GM12878 (cell line): ENCODE measurements at regions not wholly inside any gene's neighbourhood (a gene's known extent, or its start where the extent isn't known, plus 50 kb on each side); places are given as distances from the start of the nearest gene placed in this dataset.

Experiments used
- ATAC-seq: fragments of 200-7000 bp; cut with Tn5 transposase; 3 replicates; pipeline ENCODE4 v1.9.1; 2020; ENCODE audit warnings: mild to moderate bottlenecking, moderate library complexity
- BruUV-seq: library from RNA; stranded (reverse); fragments of 400-500 nt; replicated peaks from 2 replicates; lab custom pipeline; 2021; lab: Mats Ljungman, UMichigan
- CTCF ChIA-PET: fragments of 300-600 bp; sonication (Branson Sonifier 250); formaldehyde crosslinking; extraction: SDS; loops from one replicate; lab custom pipeline; 2021; ENCODE audit warnings: inconsistent platforms; lab: Yijun Ruan, JAX
- POLR2A ChIA-PET: fragments of 350-600 bp; formaldehyde crosslinking; extraction: SDS; loops from one replicate; lab custom pipeline; 2021; ENCODE audit warnings: inconsistent platforms; lab: Charles Lee
- RAD21 ChIA-PET: fragments of 300-600 bp; sonication (Branson Sonifier 250); formaldehyde crosslinking; loops from one replicate; lab custom pipeline; 2023; ENCODE audit warnings: antibody characterized with exemption; ENCODE audit not compliant: unreplicated experiment; lab: Charles Lee
- SMC1A ChIA-PET: fragments of 300-600 bp; sonication (Branson Sonifier 250); formaldehyde crosslinking; loops from one replicate; lab custom pipeline; 2023; ENCODE audit not compliant: unreplicated experiment, uncharacterized antibody; lab: Charles Lee
- DNase-seq: peaks from one replicate; pipeline ENCODE4 v3.0.0-alpha.2; 2011; ENCODE audit warnings: low read depth, low spot score
- FAIRE-seq: peaks from 3 replicates; lab custom pipeline; 2011; peaks lifted over from hg19 to GRCh38; lab: Jason Lieb, UNC
- H2AFZ ChIP-seq: 2 replicates; pipeline ENCODE4 v1.6.0; 2011; ENCODE audit warnings: low read depth, low read length, control low read depth; ENCODE audit not compliant: control insufficient read depth
- H3K27ac ChIP-seq: 2 replicates; pipeline ENCODE4 v1.5.1; 2011; ENCODE audit warnings: control low read depth; ENCODE audit not compliant: control insufficient read depth, insufficient read depth
- H3K27me3 ChIP-seq, 2 experiments: replicated peaks in 1 of 2; 2 replicates each; pipeline versions ENCODE4 v1.6.0 to v1.6.1; 2011; ENCODE audit warnings: low read length in 1 of 2; ENCODE audit not compliant: control insufficient read depth in 2 of 2, insufficient read depth in 2 of 2
- H3K36me3 ChIP-seq, 2 experiments: 2 replicates each; pipeline ENCODE4 v1.5.1; 2011; ENCODE audit warnings: low read length in 1 of 2; ENCODE audit not compliant: control insufficient read depth in 2 of 2, insufficient read depth in 2 of 2
- H3K4me1 ChIP-seq: 2 replicates; pipeline ENCODE4 v1.6.1; 2011; ENCODE audit warnings: mild to moderate bottlenecking, low read length, moderate library complexity, mixed read lengths; ENCODE audit not compliant: control insufficient read depth, insufficient read depth
- H3K4me2 ChIP-seq: 2 replicates; pipeline ENCODE4 v1.6.0; 2011; ENCODE audit warnings: control low read depth; ENCODE audit not compliant: control insufficient read depth, insufficient read depth
- H3K4me3 ChIP-seq: fragments of 200-600 bp; sonication (generic); 2 replicates; pipeline ENCODE4 v1.5.1; 2016
- H3K79me2 ChIP-seq: 2 replicates; pipeline ENCODE4 v1.6.0; 2011; ENCODE audit warnings: low read length; ENCODE audit not compliant: control insufficient read depth, insufficient read depth
- H3K9ac ChIP-seq: 2 replicates; pipeline ENCODE4 v1.8.0; 2011; ENCODE audit warnings: low read length, control low read depth, mixed read lengths; ENCODE audit not compliant: control insufficient read depth, insufficient read depth
- H3K9me3 ChIP-seq: replicated peaks from 3 replicates; pipeline ENCODE4 v1.5.1; 2011; ENCODE audit warnings: mild to moderate bottlenecking, low read length; ENCODE audit not compliant: control insufficient read depth, insufficient read depth
- H4K20me1 ChIP-seq: 2 replicates; pipeline ENCODE4 v1.6.0; 2011; ENCODE audit not compliant: control insufficient read depth, insufficient read depth
- ATF7 ChIP-seq: fragments of 450-650 bp; IDR thresholded peaks from 2 replicates; pipeline ENCODE4 v1.6.1; 2016; ENCODE audit warnings: low read depth, mild to moderate bottlenecking
- CEBPB ChIP-seq, 2 experiments: fragments of 150-350 bp in 1 of 2; IDR thresholded peaks; 2 replicates each; pipeline ENCODE4 v1.6.1; 2012 to 2014; ENCODE audit warnings: low read depth in 2 of 2, low read length in 2 of 2, borderline replicate concordance in 1 of 2, inconsistent platforms in 1 of 2
- ESRRA ChIP-seq: IDR thresholded peaks from 2 replicates; pipeline ENCODE4 v1.6.1; 2012; ENCODE audit warnings: mild to moderate bottlenecking, low read length, improper control_type of control experiment
- ETV6 ChIP-seq, 2 experiments: fragments of 450-650 bp in 1 of 2; IDR thresholded peaks in 1 of 2; conservative IDR thresholded peaks in 1 of 2; 2 replicates each; pipeline ENCODE4 v1.6.1; 2014; ENCODE audit warnings: antibody characterized with exemption in 1 of 2, borderline replicate concordance in 1 of 2, low read depth in 1 of 2, mild to moderate bottlenecking in 1 of 2, moderate library complexity in 1 of 2
- IKZF1 ChIP-seq: fragments of 450-650 bp; conservative IDR thresholded peaks from 2 replicates; pipeline ENCODE4 v1.6.1; 2017; ENCODE audit warnings: antibody characterized with exemption, mild to moderate bottlenecking
- IRF4 ChIP-seq: IDR thresholded peaks from 2 replicates; pipeline ENCODE4 v1.6.1; 2011; ENCODE audit warnings: low read depth, low read length
- KAT2A ChIP-seq: conservative IDR thresholded peaks from 2 replicates; pipeline ENCODE4 v1.6.1; 2011; ENCODE audit warnings: low read depth, low read length; ENCODE audit not compliant: control insufficient read depth
- NFIC ChIP-seq: IDR thresholded peaks from 2 replicates; pipeline ENCODE4 v1.6.1; 2012; ENCODE audit warnings: low read depth, mild to moderate bottlenecking, inconsistent platforms, low read length, moderate library complexity
- RCOR1 ChIP-seq: conservative IDR thresholded peaks from 2 replicates; pipeline ENCODE4 v1.6.1; 2012; ENCODE audit warnings: low read depth, low read length, improper control_type of control experiment
- SMAD5 ChIP-seq: IDR thresholded peaks from 2 replicates; pipeline ENCODE4 v1.6.1; 2016; ENCODE audit warnings: antibody characterized with exemption, low read depth
- SMARCA5 ChIP-seq: fragments of 450-650 bp; IDR thresholded peaks from 2 replicates; pipeline ENCODE4 v1.6.1; 2017; ENCODE audit warnings: mild to moderate bottlenecking
- SUPT20H ChIP-seq: IDR thresholded peaks from 2 replicates; pipeline ENCODE4 v1.6.1; 2011; ENCODE audit warnings: low read depth, mild to moderate bottlenecking, low read length, moderate library complexity, borderline replicate concordance; ENCODE audit not compliant: control insufficient read depth
- TCF12 ChIP-seq: IDR thresholded peaks from 2 replicates; pipeline ENCODE4 v1.6.1; 2011; ENCODE audit warnings: low read depth, mild to moderate bottlenecking, low read length
- TCF7 ChIP-seq: IDR thresholded peaks from 2 replicates; pipeline ENCODE4 v1.6.1; 2014; ENCODE audit warnings: antibody characterized with exemption, borderline replicate concordance
- USF1 ChIP-seq: IDR thresholded peaks from 2 replicates; pipeline ENCODE4 v1.6.1; 2011; ENCODE audit warnings: borderline replicate concordance, low read depth, mild to moderate bottlenecking, moderate library complexity, mixed read lengths, low read length; ENCODE audit not compliant: insufficient read depth; ENCODE audit errors: extremely low read length
- WGBS: methylation state at CpG from one replicate; pipeline ENCODE4 v1.1.6; 2016; ENCODE audit warnings: low lambda C conversion rate; ENCODE audit not compliant: insufficient replicate concordance, insufficient coverage; ENCODE audit errors: missing lambda C conversion rate; 5-methylcytosine and 5-hydroxymethylcytosine counted together
- in situ Hi-C: fragments of 300-500 bp; cut with MboI; formaldehyde crosslinking; loops from 9 replicates; pipeline ENCODE4 v1.14.3; 2018; ENCODE audit warnings: mixed read lengths
- intact Hi-C: fragments of 100-400 bp; cut with micrococcal nuclease; formaldehyde crosslinking; loops from one replicate; pipeline ENCODE4 v1.14.2; 2022; ENCODE audit not compliant: unreplicated experiment
- TF ChIP-seq, protein P1 (sequence below): fragments of 450-650 bp; formaldehyde crosslinking; IDR thresholded peaks from 2 replicates; pipeline ENCODE4 v1.4.0; 2020; ENCODE audit warnings: mild to moderate bottlenecking, moderate library complexity

DNA sequence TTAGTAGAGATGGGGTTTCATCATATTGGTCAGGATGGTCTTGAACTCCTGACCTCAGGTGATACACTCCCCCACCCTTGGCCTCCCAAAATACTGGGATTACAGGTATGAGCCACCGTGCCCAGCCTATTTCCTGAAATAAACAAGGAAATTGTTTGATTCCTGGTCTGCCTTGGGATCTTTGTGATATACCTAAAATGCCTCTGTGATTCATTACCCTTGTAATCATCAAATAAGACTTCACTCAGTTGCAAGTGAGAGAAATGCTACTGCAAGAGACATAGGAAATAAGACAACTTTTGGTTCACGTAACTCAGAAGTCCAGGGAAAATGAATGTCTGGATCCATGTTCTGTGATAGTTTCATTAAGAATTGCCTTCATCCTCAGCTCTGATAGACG lies 173.2 kb upstream of the MARCKS start:
- RAD21 ChIA-PET, result no interaction called here
- Histone ChIP-seq H3K4me3 (no peak overlapping the region), H3K27me3 (no peaks in the 10 kb centered on the region), H3K36me3 (no peaks in the 10 kb centered on the region), H3K9ac (no peak overlapping the region), H4K20me1 (no peaks in the 10 kb centered on the region), H3K9me3 (no peaks in the 10 kb centered on the region), H2AFZ (no peak overlapping the region), H3K4me1 (peaks cover 3% of the 10 kb centered on the region; the same call in 1 of the 2 replicates), H3K79me2 (no peaks in the 10 kb centered on the region), H3K27ac (no peak overlapping the region), H3K4me2 (no peak overlapping the region)
- BruUV-seq, result no TSS peak
- DNase-seq (no peak), FAIRE-seq (no peak), ATAC-seq (no peak)
- in situ Hi-C loops, result no loop called here
- intact Hi-C loops, result no loop called here
- TF ChIP-seq CEBPB (IDR thresholded peaks at IDR 0.05; ENCODE audit: borderline replicate concordance in 1 of 2, low read depth in 2 of 2, low read length in 2 of 2) (no peak), ESRRA (no peak), IKZF1 (no peak), USF1 (no peak), ETV6 (conservative IDR thresholded peaks at IDR 0.05 in 1 of 2, IDR thresholded peaks at IDR 0.05 in 1 of 2; ENCODE audit: borderline replicate concordance in 1 of 2, low read depth in 1 of 2) (no peak), RCOR1 (no peak), SUPT20H (no peak), KAT2A (no peak), TCF12 (no peak), TCF7 (no peak), SMARCA5 (no peak), NFIC (no peak), IRF4 (no peak), SMAD5 (no peak), ATF7 (no peak)
- TF ChIP-seq, protein P1, sequence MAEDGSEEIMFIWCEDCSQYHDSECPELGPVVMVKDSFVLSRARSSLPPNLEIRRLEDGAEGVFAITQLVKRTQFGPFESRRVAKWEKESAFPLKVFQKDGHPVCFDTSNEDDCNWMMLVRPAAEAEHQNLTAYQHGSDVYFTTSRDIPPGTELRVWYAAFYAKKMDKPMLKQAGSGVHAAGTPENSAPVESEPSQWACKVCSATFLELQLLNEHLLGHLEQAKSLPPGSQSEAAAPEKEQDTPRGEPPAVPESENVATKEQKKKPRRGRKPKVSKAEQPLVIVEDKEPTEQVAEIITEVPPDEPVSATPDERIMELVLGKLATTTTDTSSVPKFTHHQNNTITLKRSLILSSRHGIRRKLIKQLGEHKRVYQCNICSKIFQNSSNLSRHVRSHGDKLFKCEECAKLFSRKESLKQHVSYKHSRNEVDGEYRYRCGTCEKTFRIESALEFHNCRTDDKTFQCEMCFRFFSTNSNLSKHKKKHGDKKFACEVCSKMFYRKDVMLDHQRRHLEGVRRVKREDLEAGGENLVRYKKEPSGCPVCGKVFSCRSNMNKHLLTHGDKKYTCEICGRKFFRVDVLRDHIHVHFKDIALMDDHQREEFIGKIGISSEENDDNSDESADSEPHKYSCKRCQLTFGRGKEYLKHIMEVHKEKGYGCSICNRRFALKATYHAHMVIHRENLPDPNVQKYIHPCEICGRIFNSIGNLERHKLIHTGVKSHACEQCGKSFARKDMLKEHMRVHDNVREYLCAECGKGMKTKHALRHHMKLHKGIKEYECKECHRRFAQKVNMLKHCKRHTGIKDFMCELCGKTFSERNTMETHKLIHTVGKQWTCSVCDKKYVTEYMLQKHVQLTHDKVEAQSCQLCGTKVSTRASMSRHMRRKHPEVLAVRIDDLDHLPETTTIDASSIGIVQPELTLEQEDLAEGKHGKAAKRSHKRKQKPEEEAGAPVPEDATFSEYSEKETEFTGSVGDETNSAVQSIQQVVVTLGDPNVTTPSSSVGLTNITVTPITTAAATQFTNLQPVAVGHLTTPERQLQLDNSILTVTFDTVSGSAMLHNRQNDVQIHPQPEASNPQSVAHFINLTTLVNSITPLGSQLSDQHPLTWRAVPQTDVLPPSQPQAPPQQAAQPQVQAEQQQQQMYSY (CRISPR knock-in tag), result no peak
- SMC1A ChIA-PET, result interaction anchor here (1.0 to 7.6 kb wide), 5 partner anchors 8 to 82 kb away, joined by 3 to 55 read pairs (median 4); no protein-coding TSS in a partner anchor
- POLR2A ChIA-PET, result interaction anchor here (0.6 kb wide), 3 partner anchors 21 to 218 kb away, joined by 3 to 6 read pairs (median 3); no protein-coding TSS in a partner anchor
- 96% methylated on average over 3 of the region's 3 CpGs for WGBS
- CTCF ChIA-PET, result interaction anchor here (0.8 to 1.7 kb wide), 2 partner anchors 20 to 36 kb away, joined by 4 read pairs; no protein-coding TSS in a partner anchor
